GM18519 (cell line): ENCODE measurements at regions not wholly inside any gene's neighbourhood (a gene's known extent, or its start where the extent isn't known, plus 50 kb on each side); places are given as distances from the start of the nearest gene placed in this dataset.

Experiments used
- ATAC-seq: cut with Tn5 transposase; IDR thresholded peaks from one replicate; pipeline ENCODE4 v1.9.1; 2021; ENCODE audit warnings: mild to moderate bottlenecking, moderate library complexity; ENCODE audit not compliant: unreplicated experiment, low FRiP score

GRCh38 chr4:14695095-14695845 is 307.0 kb upstream of the CPEB2 start:
- ATAC-seq, result no peak

GRCh38 chr4:14700083-14700482 is 302.2 kb upstream of the CPEB2 start:
- ATAC-seq, result no peak

GRCh38 chr4:14700544-14700943 is 301.7 kb upstream of the CPEB2 start:
- ATAC-seq, result no peak

GRCh38 chr4:14701389-14701788 is 300.9 kb upstream of the CPEB2 start:
- ATAC-seq, result no peak

- ATAC-seq, result no peak
These were observed 300.4 kb upstream of the CPEB2 start for GRCh38 chr4:14701896-14702295.

GRCh38 chr4:14708574-14708973 is 293.7 kb upstream of the CPEB2 start:
- no peak for ATAC-seq

GRCh38 chr4:14711259-14711658 is 291.0 kb upstream of the CPEB2 start:
- no peak for ATAC-seq

- ATAC-seq, result no peak
These were observed 285.6 kb upstream of the CPEB2 start for GRCh38 chr4:14716691-14717090.

GRCh38 chr4:14719053-14719452 is 283.2 kb upstream of the CPEB2 start:
- ATAC-seq, result no peak

- ATAC-seq, result no peak
These were observed 275.8 kb upstream of the CPEB2 start for GRCh38 chr4:14726441-14726840.

- no peak for ATAC-seq
These were observed 275.4 kb upstream of the CPEB2 start for GRCh38 chr4:14726877-14727361.

GRCh38 chr4:14729282-14730000 is 272.8 kb upstream of the CPEB2 start:
- ATAC-seq, result no peak

GRCh38 chr4:14742054-14742453 is 260.2 kb upstream of the CPEB2 start:
- ATAC-seq, result no peak

- no peak for ATAC-seq
These were observed 259.1 kb upstream of the CPEB2 start for GRCh38 chr4:14743172-14743571.

GRCh38 chr4:14743601-14744000 is 258.7 kb upstream of the CPEB2 start:
- ATAC-seq, result no peak

GRCh38 chr4:14744346-14744745 is 257.9 kb upstream of the CPEB2 start:
- no peak for ATAC-seq

- peak; percentile 56 for ATAC-seq
These were observed 252.4 kb upstream of the CPEB2 start for GRCh38 chr4:14749910-14750309.

- ATAC-seq, result no peak
These were observed 249.8 kb upstream of the CPEB2 start for GRCh38 chr4:14752341-14753046.

GRCh38 chr4:14767142-14767541 is 235.1 kb upstream of the CPEB2 start:
- peak; percentile 80 for ATAC-seq

GRCh38 chr4:14768449-14768848 is 233.8 kb upstream of the CPEB2 start:
- no peak for ATAC-seq

- ATAC-seq, result no peak
These were observed 232.3 kb upstream of the CPEB2 start for GRCh38 chr4:14769993-14770392.
